ENCODE measurements at regions not wholly inside any gene's neighbourhood (a gene's known extent, or its start where the extent isn't known, plus 50 kb on each side); places are given as distances from the start of the nearest gene placed in this dataset.

GRCh38 chr17:21522755-21523336 lies 146.7 kb downstream of the KCNJ12 start:
- Mint-ChIP-seq H3K27ac (ENCODE audit: unreplicated experiment) (no peak overlapping the region), H3K36me3 (ENCODE audit: unreplicated experiment) (no peaks in the 10 kb centered on the region), H3K4me3 (ENCODE audit: unreplicated experiment) (no peak overlapping the region), H3K9me3 (ENCODE audit: unreplicated experiment) (peaks cover 2% of the 10 kb centered on the region), H3K4me1 (ENCODE audit: low read depth, unreplicated experiment) (peaks cover 12% of the 10 kb centered on the region), H3K27me3 (ENCODE audit: unreplicated experiment) (peaks cover 3% of the 10 kb centered on the region)
- DNase-seq, result no peak
- no peak for TF ChIP-seq CTCF (IDR thresholded peaks at IDR 0.05; ENCODE audit: partially characterized antibody, unreplicated experiment)

GRCh38 chr17:21523497-21524210 lies 147.5 kb downstream of the KCNJ12 start:
- H3K36me3 Mint-ChIP-seq (ENCODE audit: unreplicated experiment), result no peaks in the 10 kb centered on the region
- H3K4me1 Mint-ChIP-seq (ENCODE audit: low read depth, unreplicated experiment), result peaks cover 12% of the 10 kb centered on the region
- peaks cover 3% of the 10 kb centered on the region for H3K27me3 Mint-ChIP-seq (ENCODE audit: unreplicated experiment)
- no peak for TF ChIP-seq CTCF (IDR thresholded peaks at IDR 0.05; ENCODE audit: partially characterized antibody, unreplicated experiment)
- peaks cover 2% of the 10 kb centered on the region for H3K9me3 Mint-ChIP-seq (ENCODE audit: unreplicated experiment)
- H3K4me3 Mint-ChIP-seq (ENCODE audit: unreplicated experiment), result peak overlapping the region; percentile 1
- no peak overlapping the region for H3K27ac Mint-ChIP-seq (ENCODE audit: unreplicated experiment)
- DNase-seq, result no peak

GRCh38 chr17:21524211-21524591 lies 148.0 kb downstream of the KCNJ12 start:
- Mint-ChIP-seq H3K4me1 (ENCODE audit: low read depth, unreplicated experiment) (peaks cover 12% of the 10 kb centered on the region), H3K4me3 (ENCODE audit: unreplicated experiment) (peak overlapping the region; percentile 1), H3K36me3 (ENCODE audit: unreplicated experiment) (no peaks in the 10 kb centered on the region), H3K27ac (ENCODE audit: unreplicated experiment) (no peak overlapping the region), H3K27me3 (ENCODE audit: unreplicated experiment) (peaks cover 3% of the 10 kb centered on the region), H3K9me3 (ENCODE audit: unreplicated experiment) (peaks cover 2% of the 10 kb centered on the region)
- TF ChIP-seq CTCF (IDR thresholded peaks at IDR 0.05; ENCODE audit: partially characterized antibody, unreplicated experiment), result no peak
- no peak for DNase-seq

- no peak overlapping the region for H3K27ac Mint-ChIP-seq (ENCODE audit: unreplicated experiment)
- no peaks in the 10 kb centered on the region for H3K36me3 Mint-ChIP-seq (ENCODE audit: unreplicated experiment)
- H3K4me3 Mint-ChIP-seq (ENCODE audit: unreplicated experiment), result no peak overlapping the region
- DNase-seq, result no peak
- peak; percentile 40 for TF ChIP-seq CTCF (IDR thresholded peaks at IDR 0.05; ENCODE audit: partially characterized antibody, unreplicated experiment)
- H3K9me3 Mint-ChIP-seq (ENCODE audit: unreplicated experiment), result peaks cover 2% of the 10 kb centered on the region
- peaks cover 12% of the 10 kb centered on the region for H3K4me1 Mint-ChIP-seq (ENCODE audit: low read depth, unreplicated experiment)
- H3K27me3 Mint-ChIP-seq (ENCODE audit: unreplicated experiment), result peaks cover 5% of the 10 kb centered on the region
Measured at GRCh38 chr17:21525464-21526130, 149.4 kb downstream of the KCNJ12 start.

All from glutamatergic neuron (in vitro differentiated cells).